ENCODE measurements at regions not wholly inside any gene's neighbourhood (a gene's known extent, or its start where the extent isn't known, plus 50 kb on each side); places are given as distances from the start of the nearest gene placed in this dataset.

- DNase-seq (ENCODE audit: low read depth): no peak
Measured at GRCh38 chr10:28060031-28060607, 61.2 kb upstream of the ODAD2 start.

- no peak for DNase-seq (ENCODE audit: low read depth)
Measured at GRCh38 chr10:28058746-28059145, 59.9 kb upstream of the ODAD2 start.

- peak; percentile 90 for DNase-seq (ENCODE audit: low read depth)
Measured at GRCh38 chr10:28054228-28054860, 55.5 kb upstream of the ODAD2 start.

GRCh38 chr10:28049286-28049685 is 50.4 kb upstream of the ODAD2 start:
- DNase-seq (ENCODE audit: low read depth): no peak

Data from M059J (cell line).